ENCODE measurements at regions not wholly inside any gene's neighbourhood (a gene's known extent, or its start where the extent isn't known, plus 50 kb on each side); places are given as distances from the start of the nearest gene placed in this dataset.

GRCh38 chr2:150282771-150283371 lies 204.6 kb downstream of the RND3 start:
- Histone ChIP-seq H3K4me3 (ENCODE audit: low read length, poor library complexity, severe bottlenecking) (no peak overlapping the region), H3K9me3 (ENCODE audit: insufficient read depth, low read depth, low read length) (peaks cover 8% of the 10 kb centered on the region), H3K36me3 (ENCODE audit: insufficient read depth, low read length) (no peaks in the 10 kb centered on the region), H3K9me2 (replicated peaks; ENCODE audit: low read depth, low read length) (no peaks in the 10 kb centered on the region), H3K9ac (ENCODE audit: low read depth, low read length, poor library complexity, severe bottlenecking) (no peak overlapping the region), H3K27me3 (ENCODE audit: insufficient read depth, low read length, poor library complexity, severe bottlenecking) (no peaks in the 10 kb centered on the region), H3K79me2 (ENCODE audit: insufficient read depth, low read length) (no peaks in the 10 kb centered on the region), H3K4me1 (ENCODE audit: insufficient read depth, low read length, poor library complexity, severe bottlenecking) (no peaks in the 10 kb centered on the region), H2AFZ (ENCODE audit: low read length) (no peak overlapping the region), H4K20me1 (ENCODE audit: insufficient read depth, low read length, poor library complexity, severe bottlenecking) (no peaks in the 10 kb centered on the region), H3K4me2 (ENCODE audit: low read depth, low read length, poor library complexity, severe bottlenecking) (no peak overlapping the region), H3F3A (ENCODE audit: low read depth) (no peaks in the 10 kb centered on the region)
- TF ChIP-seq CTCF (conservative IDR thresholded peaks at IDR 0.05; ENCODE audit: low read length) (no peak), EZH2phosphoT487 (IDR thresholded peaks at IDR 0.05; ENCODE audit: borderline replicate concordance) (no peak)

DNA sequence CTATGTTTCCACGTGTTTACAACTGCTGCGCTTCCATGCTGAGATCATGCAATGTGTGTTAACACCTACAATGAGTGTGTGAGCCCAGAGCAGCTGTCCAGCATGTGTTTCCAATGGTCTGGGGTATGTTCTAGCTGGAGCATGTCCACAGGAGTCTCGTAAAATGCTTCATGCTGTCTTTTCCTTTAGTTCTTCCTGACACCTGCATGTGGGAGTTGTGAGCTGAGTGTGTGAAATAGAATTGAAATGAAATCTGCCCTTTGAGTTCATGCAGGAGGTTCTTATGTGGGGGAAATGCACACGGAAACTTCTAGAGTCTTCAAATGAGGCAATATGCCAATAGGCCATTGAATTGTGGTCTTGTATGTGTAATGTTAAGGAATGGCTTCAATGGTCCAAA lies 205.1 kb downstream of the RND3 start:
- Histone ChIP-seq H3K4me2 (ENCODE audit: low read depth, low read length, poor library complexity, severe bottlenecking) (no peak overlapping the region), H3K9ac (ENCODE audit: low read depth, low read length, poor library complexity, severe bottlenecking) (no peak overlapping the region), H4K20me1 (ENCODE audit: insufficient read depth, low read length, poor library complexity, severe bottlenecking) (no peaks in the 10 kb centered on the region), H3K4me3 (ENCODE audit: low read length, poor library complexity, severe bottlenecking) (no peak overlapping the region), H3K9me3 (ENCODE audit: insufficient read depth, low read depth, low read length) (peaks cover 8% of the 10 kb centered on the region), H2AFZ (ENCODE audit: low read length) (no peak overlapping the region), H3K79me2 (ENCODE audit: insufficient read depth, low read length) (no peaks in the 10 kb centered on the region), H3K9me2 (replicated peaks; ENCODE audit: low read depth, low read length) (no peaks in the 10 kb centered on the region), H3K36me3 (ENCODE audit: insufficient read depth, low read length) (no peaks in the 10 kb centered on the region), H3K27me3 (ENCODE audit: insufficient read depth, low read length, poor library complexity, severe bottlenecking) (no peaks in the 10 kb centered on the region), H3F3A (ENCODE audit: low read depth) (no peaks in the 10 kb centered on the region), H3K4me1 (ENCODE audit: insufficient read depth, low read length, poor library complexity, severe bottlenecking) (no peaks in the 10 kb centered on the region)
- TF ChIP-seq EZH2phosphoT487 (IDR thresholded peaks at IDR 0.05; ENCODE audit: borderline replicate concordance) (no peak), CTCF (conservative IDR thresholded peaks at IDR 0.05; ENCODE audit: low read length) (no peak)

DNA sequence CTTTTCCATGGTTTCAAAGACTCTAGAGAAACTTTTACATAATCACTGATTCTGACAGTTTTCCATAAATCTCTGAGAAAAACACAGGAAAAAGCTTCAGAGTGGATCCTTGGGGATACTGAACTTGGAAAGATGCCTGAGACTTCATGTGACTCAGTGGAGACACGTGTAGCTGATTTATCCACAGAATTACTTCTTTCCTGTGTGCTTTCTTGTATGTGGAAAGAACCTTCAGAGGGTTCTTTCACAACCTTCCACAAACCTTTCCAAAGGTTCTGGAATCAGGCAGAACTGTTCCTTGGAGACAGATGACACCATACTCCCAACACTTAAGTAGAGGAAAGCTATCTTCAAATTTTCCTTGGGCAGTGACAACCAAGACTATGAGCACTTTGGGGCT lies 207.2 kb downstream of the RND3 start:
- Histone ChIP-seq H3K4me3 (ENCODE audit: low read length, poor library complexity, severe bottlenecking) (no peak overlapping the region), H3K79me2 (ENCODE audit: insufficient read depth, low read length) (no peaks in the 10 kb centered on the region), H3K9ac (ENCODE audit: low read depth, low read length, poor library complexity, severe bottlenecking) (no peak overlapping the region), H2AFZ (ENCODE audit: low read length) (peak overlapping the region; percentile 79; the same call in 1 of the 2 replicates), H3K4me1 (ENCODE audit: insufficient read depth, low read length, poor library complexity, severe bottlenecking) (no peaks in the 10 kb centered on the region), H3K27me3 (ENCODE audit: insufficient read depth, low read length, poor library complexity, severe bottlenecking) (no peaks in the 10 kb centered on the region), H3F3A (ENCODE audit: low read depth) (no peaks in the 10 kb centered on the region), H3K9me2 (replicated peaks; ENCODE audit: low read depth, low read length) (no peaks in the 10 kb centered on the region), H3K9me3 (ENCODE audit: insufficient read depth, low read depth, low read length) (peaks cover 14% of the 10 kb centered on the region), H4K20me1 (ENCODE audit: insufficient read depth, low read length, poor library complexity, severe bottlenecking) (no peaks in the 10 kb centered on the region), H3K4me2 (ENCODE audit: low read depth, low read length, poor library complexity, severe bottlenecking) (no peak overlapping the region), H3K36me3 (ENCODE audit: insufficient read depth, low read length) (no peaks in the 10 kb centered on the region)
- no peak for TF ChIP-seq CTCF (conservative IDR thresholded peaks at IDR 0.05; ENCODE audit: low read length)
- TF ChIP-seq EZH2phosphoT487 (IDR thresholded peaks at IDR 0.05; ENCODE audit: borderline replicate concordance), result no peak

Data from Loucy (cell line).